ENCODE measurements at regions not wholly inside any gene's neighbourhood (a gene's known extent, or its start where the extent isn't known, plus 50 kb on each side); places are given as distances from the start of the nearest gene placed in this dataset.

- no peak overlapping the region for H3K14ac ChIP-seq (ENCODE audit: insufficient read length)
- no peak overlapping the region for H2BK15ac ChIP-seq (ENCODE audit: low read length)
- no peak overlapping the region for H4K91ac ChIP-seq (replicated peaks; ENCODE audit: insufficient read length, low read length)
- WGBS, 2 experiments (ENCODE audit: extremely low coverage in 1 of 2, insufficient coverage in 1 of 2, insufficient read length in 1 of 2, insufficient replicate concordance in 2 of 2, low coverage in 1 of 2, low lambda C conversion rate in 2 of 2, missing lambda C conversion rate in 1 of 2): 97% methylated on average over 4 of the region's 4 CpGs; no CpG with 5 or more reads in 1 of the 2 experiments
- H3K18ac ChIP-seq (ENCODE audit: extremely low read depth, low read length): no peak overlapping the region
- ChIA-PET POLR2A (ENCODE audit: partially characterized antibody) (no interaction called here), CTCF (ENCODE audit: partially characterized antibody) (no interaction called here)
- H3K4me1 ChIP-seq (replicated peaks in 1 of 4; ENCODE audit: control insufficient read depth in 3 of 4, insufficient read depth in 4 of 4, low read length in 3 of 4): no peaks in the 10 kb centered on the region
- H4K20me1 ChIP-seq (replicated peaks in 1 of 2; ENCODE audit: control insufficient read depth in 1 of 2, insufficient read depth in 2 of 2, low read length in 2 of 2): no peaks in the 10 kb centered on the region
- no peak overlapping the region for H2BK120ac ChIP-seq (replicated peaks; ENCODE audit: low read depth, low read length)
- no peak overlapping the region for H2BK12ac ChIP-seq (ENCODE audit: low read depth, low read length)
- H3K4me2 ChIP-seq (ENCODE audit: insufficient read depth in 1 of 2, low read depth in 2 of 2, low read length in 2 of 2): no peak overlapping the region
- H2AFZ ChIP-seq (ENCODE audit: low read length): no peak overlapping the region
- H3K4me3 ChIP-seq (ENCODE audit: extremely low read depth in 1 of 4, insufficient read depth in 2 of 4, low read depth in 3 of 4, low read length in 4 of 4): no peak overlapping the region
- H2AK5ac ChIP-seq (ENCODE audit: low read depth, low read length): no peak overlapping the region
- H3K23me2 ChIP-seq (ENCODE audit: low read depth, low read length): no peaks in the 10 kb centered on the region
- TF ChIP-seq RNF2 (IDR thresholded peaks at IDR 0.05; ENCODE audit: borderline replicate concordance, low read depth, low read length, missing control alignments, poor library complexity, severe bottlenecking): no peak
- no peak for TF ChIP-seq SIN3A (conservative IDR thresholded peaks at IDR 0.05 in 1 of 2, IDR thresholded peaks at IDR 0.05 in 1 of 2; ENCODE audit: low read depth in 1 of 2, low read length in 2 of 2)
- no peak for TF ChIP-seq GABPA (IDR thresholded peaks at IDR 0.05; ENCODE audit: borderline replicate concordance, insufficient read depth, low read length)
- TF ChIP-seq JUN (IDR thresholded peaks at IDR 0.05; ENCODE audit: low read depth, low read length): no peak
- no peak for TF ChIP-seq TAF1 (IDR thresholded peaks at IDR 0.05; ENCODE audit: low read depth, low read length)
- TF ChIP-seq RBBP5 (IDR thresholded peaks at IDR 0.05; ENCODE audit: borderline replicate concordance, low read depth, low read length): no peak
- no peak for TF ChIP-seq FOSL1 (IDR thresholded peaks at IDR 0.05; ENCODE audit: insufficient read depth, low read depth, low read length)
- TF ChIP-seq MAX (IDR thresholded peaks at IDR 0.05): no peak
- TF ChIP-seq, protein P1, sequence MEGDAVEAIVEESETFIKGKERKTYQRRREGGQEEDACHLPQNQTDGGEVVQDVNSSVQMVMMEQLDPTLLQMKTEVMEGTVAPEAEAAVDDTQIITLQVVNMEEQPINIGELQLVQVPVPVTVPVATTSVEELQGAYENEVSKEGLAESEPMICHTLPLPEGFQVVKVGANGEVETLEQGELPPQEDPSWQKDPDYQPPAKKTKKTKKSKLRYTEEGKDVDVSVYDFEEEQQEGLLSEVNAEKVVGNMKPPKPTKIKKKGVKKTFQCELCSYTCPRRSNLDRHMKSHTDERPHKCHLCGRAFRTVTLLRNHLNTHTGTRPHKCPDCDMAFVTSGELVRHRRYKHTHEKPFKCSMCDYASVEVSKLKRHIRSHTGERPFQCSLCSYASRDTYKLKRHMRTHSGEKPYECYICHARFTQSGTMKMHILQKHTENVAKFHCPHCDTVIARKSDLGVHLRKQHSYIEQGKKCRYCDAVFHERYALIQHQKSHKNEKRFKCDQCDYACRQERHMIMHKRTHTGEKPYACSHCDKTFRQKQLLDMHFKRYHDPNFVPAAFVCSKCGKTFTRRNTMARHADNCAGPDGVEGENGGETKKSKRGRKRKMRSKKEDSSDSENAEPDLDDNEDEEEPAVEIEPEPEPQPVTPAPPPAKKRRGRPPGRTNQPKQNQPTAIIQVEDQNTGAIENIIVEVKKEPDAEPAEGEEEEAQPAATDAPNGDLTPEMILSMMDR (IDR thresholded peaks at IDR 0.05; ENCODE audit: control extremely low read depth in 1 of 3, insufficient read depth in 1 of 3, low read depth in 1 of 3, low read length in 3 of 3): no peak
- no peak for TF ChIP-seq ASH2L (IDR thresholded peaks at IDR 0.05; ENCODE audit: low read length)
- H2BK20ac ChIP-seq (ENCODE audit: low read length): no peak overlapping the region
- FAIRE-seq (no peak), DNase-seq (ENCODE audit: low read depth in 1 of 2, low spot score in 2 of 2) (no peak)
- H3K56ac ChIP-seq (replicated peaks; ENCODE audit: insufficient read length, low read depth, low read length): no peak overlapping the region
- H3K23ac ChIP-seq (ENCODE audit: insufficient read length): no peak overlapping the region
- H3K79me2 ChIP-seq (ENCODE audit: control insufficient read depth in 1 of 2, insufficient read depth in 2 of 2, low read length in 2 of 2): no peaks in the 10 kb centered on the region
- no peaks in the 10 kb centered on the region for H3K79me1 ChIP-seq (ENCODE audit: low read depth, low read length)
- H4K8ac ChIP-seq (ENCODE audit: extremely low read depth, insufficient read depth, low read length): no peak overlapping the region
- H3K9ac ChIP-seq (replicated peaks in 1 of 4; ENCODE audit: extremely low read depth in 1 of 4, low read depth in 3 of 4, low read length in 3 of 4): no peak overlapping the region
- no peak overlapping the region for H2BK5ac ChIP-seq (ENCODE audit: low read depth, low read length)
- peaks cover 0 to 1% (median 0%) of the 10 kb centered on the region in 4 experiments; a peak in 1 of 7 replicates for H3K27me3 ChIP-seq (replicated peaks in 1 of 4; ENCODE audit: control insufficient read depth in 3 of 4, extremely low read depth in 1 of 4, insufficient read depth in 3 of 4, low read length in 3 of 4)
- no peak overlapping the region for H3K4ac ChIP-seq (replicated peaks; ENCODE audit: insufficient read length, low read depth, low read length)
- no peaks in the 10 kb centered on the region for H3K36me3 ChIP-seq (ENCODE audit: control insufficient read depth in 2 of 4, insufficient read depth in 4 of 4, low read length in 3 of 4)
- H3K27ac ChIP-seq (ENCODE audit: low read depth, low read length): no peak overlapping the region
- H3K9me3 ChIP-seq (ENCODE audit: insufficient read depth in 2 of 2, low read depth in 1 of 2, low read length in 1 of 2): no peaks in the 10 kb centered on the region
- no peak overlapping the region for H4K5ac ChIP-seq (ENCODE audit: insufficient read length, low read depth, low read length)
These were observed 229.8 kb upstream of the CDH19 start for GRCh38 chr18:66833646-66834045.

All from H1 (cell line).